GM21390 (cell line): ENCODE measurements at regions not wholly inside any gene's neighbourhood (a gene's known extent, or its start where the extent isn't known, plus 50 kb on each side); places are given as distances from the start of the nearest gene placed in this dataset.

Source experiments
- ATAC-seq: cut with Tn5 transposase; IDR thresholded peaks from one replicate; pipeline ENCODE4 v1.9.1; 2021; ENCODE audit not compliant: unreplicated experiment

DNA sequence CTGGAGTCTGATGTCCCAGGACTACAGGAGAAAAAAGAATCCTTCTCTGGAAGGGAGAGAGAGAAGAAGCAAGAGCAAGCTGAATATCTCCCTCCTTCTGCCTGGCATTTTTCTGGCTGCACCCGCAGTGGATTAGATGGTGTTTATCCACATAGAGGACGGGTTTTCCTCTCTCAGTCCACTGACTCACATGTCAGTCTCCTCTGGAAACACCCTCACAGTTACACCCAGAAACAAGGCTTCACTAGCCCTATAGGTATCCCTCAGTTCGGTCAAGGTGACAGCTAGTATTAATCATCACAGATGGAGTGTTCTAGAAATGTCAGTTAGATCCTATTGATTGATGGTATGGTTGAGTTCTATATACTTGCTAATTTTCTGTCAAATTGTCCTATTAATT lies 87.9 kb downstream of the RHOU start:
- no peak for ATAC-seq

DNA sequence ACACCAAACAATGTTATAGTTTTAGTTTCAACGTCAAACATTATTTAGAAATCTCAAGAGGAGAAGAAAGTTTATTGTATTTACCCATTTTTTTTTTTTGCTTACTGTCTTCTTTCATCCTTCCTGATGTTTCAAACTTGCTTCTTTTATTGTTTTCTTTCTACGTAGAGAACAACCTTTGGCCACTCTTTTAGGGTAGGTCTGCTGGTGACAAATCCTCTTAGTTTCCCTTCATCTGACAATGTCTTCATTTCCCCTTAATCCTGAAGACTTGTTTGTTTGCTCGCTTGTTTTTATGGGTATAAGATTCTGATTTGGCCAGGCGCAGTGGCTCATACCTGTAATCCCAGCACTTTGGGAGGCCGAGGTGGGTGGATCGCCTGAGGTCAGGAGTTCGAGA lies 89.1 kb downstream of the RHOU start:
- ATAC-seq: no peak

- ATAC-seq: no peak
These were observed 89.8 kb downstream of the RHOU start for GRCh38 chr1:228825041-228825440.

- no peak for ATAC-seq
These were observed 90.7 kb downstream of the RHOU start for GRCh38 chr1:228825840-228826484.

GRCh38 chr1:228827019-228827418 lies 91.7 kb downstream of the RHOU start:
- no peak for ATAC-seq

- ATAC-seq: no peak
These were observed 92.9 kb downstream of the RHOU start for GRCh38 chr1:228828151-228828550.

- no peak for ATAC-seq
These were observed 95.1 kb downstream of the RHOU start for GRCh38 chr1:228830185-228830953.

- ATAC-seq: peak; percentile 90
These were observed 95.7 kb downstream of the RHOU start for GRCh38 chr1:228830954-228831481.

- ATAC-seq: no peak
These were observed 98.8 kb downstream of the RHOU start for GRCh38 chr1:228833911-228834688.

- ATAC-seq: no peak
These were observed 100.2 kb downstream of the RHOU start for GRCh38 chr1:228835456-228835855.

GRCh38 chr1:228835911-228836310 lies 100.6 kb downstream of the RHOU start:
- ATAC-seq: no peak

GRCh38 chr1:228836427-228836826 lies 101.1 kb downstream of the RHOU start:
- no peak for ATAC-seq

DNA sequence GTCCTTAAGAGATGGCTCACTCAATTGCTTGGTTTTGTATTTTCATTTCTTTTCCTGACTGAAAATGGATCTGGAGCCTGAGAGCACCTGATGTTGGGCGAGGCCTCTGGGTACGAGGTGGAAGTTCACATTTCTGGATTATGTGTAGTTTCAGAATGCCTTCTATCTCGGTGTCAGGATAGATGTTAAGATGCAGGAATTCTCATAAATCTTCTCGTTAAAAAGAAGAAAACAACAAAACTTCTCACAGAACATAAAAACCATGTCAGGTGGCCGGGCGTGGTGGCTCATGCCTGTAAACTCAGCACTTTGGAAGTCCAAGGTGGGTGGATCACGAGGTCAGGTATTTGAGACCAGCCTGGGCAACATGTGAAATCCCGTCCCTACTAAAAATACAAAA lies 101.8 kb downstream of the RHOU start:
- ATAC-seq: no peak

GRCh38 chr1:228837817-228838716 lies 102.8 kb downstream of the RHOU start:
- ATAC-seq: no peak

DNA sequence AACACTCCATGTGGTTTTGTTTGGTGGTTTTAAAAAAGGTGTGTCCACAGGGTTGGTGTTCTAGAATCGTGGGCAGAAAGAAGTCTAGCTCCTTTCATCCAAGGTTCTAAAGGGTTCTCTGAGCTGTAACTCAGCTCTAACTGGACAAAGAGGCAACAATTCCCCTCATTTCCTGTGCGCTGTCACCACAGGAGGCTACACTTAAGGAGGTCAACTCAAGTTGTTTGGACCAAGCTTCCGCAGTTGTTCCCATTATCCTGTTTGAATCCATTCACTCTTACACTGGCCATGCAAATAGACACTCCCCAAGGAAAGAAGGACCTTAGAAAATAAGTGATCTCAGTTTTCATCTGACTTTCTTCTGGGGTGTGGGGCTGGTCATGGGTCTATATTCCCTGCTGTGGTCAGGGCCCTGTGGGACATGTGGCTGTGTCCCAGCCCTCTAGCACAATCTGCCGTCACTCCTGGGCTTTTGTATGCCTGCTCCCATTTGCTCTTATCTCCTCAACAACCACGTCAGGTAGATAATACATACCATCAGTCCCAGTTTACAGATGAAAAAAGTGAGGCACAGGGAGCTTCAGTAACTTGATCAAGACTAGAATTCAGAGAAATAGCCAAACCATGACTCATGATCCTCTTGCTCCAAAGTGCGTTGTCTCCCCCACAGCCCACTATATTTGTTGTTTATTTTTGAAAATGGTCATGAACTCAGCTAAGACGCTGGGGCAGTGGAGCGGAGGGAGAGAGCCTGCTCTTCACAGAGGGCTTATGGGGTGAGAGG lies 103.6 kb downstream of the RHOU start:
- ATAC-seq: no peak

DNA sequence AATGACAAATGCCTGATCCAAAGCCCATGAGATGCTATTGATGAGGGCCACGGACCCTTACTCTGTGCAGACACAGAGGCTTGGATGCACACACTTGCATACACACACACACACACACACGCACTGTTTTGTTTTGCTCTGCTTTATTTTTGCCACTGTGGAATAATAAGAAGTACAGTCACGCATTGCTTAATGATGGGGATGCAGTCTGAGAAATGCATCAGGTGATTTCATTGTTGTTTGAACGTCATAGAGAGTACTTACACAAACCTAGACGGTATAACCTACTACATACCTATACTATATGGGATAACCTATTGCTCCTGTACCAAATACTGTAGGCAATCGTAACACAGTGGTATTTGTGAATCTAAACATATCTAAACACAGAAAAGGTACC lies 104.4 kb downstream of the RHOU start:
- no peak for ATAC-seq

DNA sequence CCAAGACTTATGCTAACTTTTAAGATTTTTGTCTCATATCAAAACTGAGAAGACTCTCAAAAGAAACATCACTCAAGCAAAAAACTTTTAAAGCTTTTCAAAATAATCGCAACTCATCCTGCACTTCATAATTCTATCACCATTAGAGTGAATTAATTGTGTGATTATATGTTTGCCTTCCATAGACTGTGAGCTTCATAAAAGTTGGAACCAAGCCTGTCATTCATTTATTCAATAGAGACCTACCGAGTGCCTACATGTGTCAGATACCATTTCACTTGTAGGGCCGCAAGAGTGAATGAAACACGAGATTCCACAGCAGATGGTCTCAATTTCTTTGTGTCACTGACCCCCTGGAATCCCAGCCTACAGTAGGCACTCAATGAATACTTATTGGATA lies 106.4 kb downstream of the RHOU start:
- no peak for ATAC-seq

DNA sequence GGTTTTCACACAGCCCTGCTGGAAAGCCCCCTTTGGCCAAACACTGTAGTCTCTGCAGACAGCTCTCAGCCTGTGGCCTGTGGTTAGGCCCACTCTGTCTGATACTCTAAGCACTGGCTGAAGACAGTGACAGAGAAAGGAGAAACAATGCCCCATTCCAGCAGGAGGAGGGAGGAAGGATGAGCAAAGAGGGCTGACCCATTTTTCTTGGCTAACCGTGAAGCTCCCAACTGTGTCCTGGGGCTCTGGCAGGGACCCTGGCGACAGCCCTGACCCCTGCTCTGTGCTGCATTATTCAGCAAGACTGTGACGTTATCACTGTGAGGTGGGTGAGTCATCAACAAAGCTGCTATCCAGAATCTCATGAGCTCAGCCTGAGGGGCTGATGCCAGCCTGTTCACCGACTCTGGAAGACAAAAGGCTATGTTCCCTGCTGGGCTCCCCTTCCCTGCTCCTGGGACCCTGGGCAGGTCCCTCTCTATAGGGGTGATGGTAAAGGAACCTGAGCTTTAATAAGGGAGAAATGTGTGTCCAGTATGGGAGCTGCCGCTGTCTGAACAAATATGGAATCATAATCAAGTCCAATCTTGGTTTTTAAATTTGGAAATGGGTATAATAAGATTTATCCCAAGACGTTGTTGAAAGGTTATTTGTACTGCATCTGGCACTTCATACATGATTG lies 107.0 kb downstream of the RHOU start:
- no peak for ATAC-seq

DNA sequence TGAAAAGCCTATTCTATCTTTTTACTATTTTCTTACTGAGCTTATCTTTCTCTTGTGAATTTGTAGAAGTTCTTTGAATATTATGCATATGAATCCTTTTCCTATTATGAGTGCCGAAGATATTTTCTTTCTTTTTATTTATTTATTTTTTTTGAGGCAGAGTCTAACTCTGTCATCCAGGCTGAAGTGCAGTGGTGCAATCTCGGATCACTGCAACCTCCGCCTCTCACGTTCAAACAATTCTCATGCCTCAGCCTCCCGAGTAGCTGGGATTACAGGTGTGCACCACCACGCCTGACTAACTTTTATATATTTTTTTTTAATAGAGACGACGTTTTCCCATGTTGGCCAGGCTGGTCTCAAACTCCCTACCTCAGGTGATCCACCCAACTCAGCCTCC lies 109.8 kb downstream of the RHOU start:
- ATAC-seq: no peak
